GM18861 (cell line): ENCODE measurements at regions not wholly inside any gene's neighbourhood (a gene's known extent, or its start where the extent isn't known, plus 50 kb on each side); places are given as distances from the start of the nearest gene placed in this dataset.
"Not testable (repeated sequence)": the region's sequence is repeated elsewhere in the genome, so short reads cannot be mapped to it uniquely, and the experiment has no call there.

Experiments used
- ATAC-seq: cut with Tn5 transposase; IDR thresholded peaks from one replicate; pipeline ENCODE4 v1.9.1; 2021; ENCODE audit not compliant: unreplicated experiment

GRCh38 chr5:169415948-169416347 is 115.0 kb upstream of the SLIT3 start:
- ATAC-seq: no peak

GRCh38 chr5:169415371-169415770 is 114.4 kb upstream of the SLIT3 start:
- no peak for ATAC-seq

- no peak for ATAC-seq
These were observed 112.5 kb upstream of the SLIT3 start for GRCh38 chr5:169413416-169413815.

- no peak for ATAC-seq
These were observed 111.9 kb upstream of the SLIT3 start for GRCh38 chr5:169412831-169413230.

GRCh38 chr5:169411786-169412430 is 111.0 kb upstream of the SLIT3 start:
- no peak for ATAC-seq

- ATAC-seq: no peak
These were observed 110.3 kb upstream of the SLIT3 start for GRCh38 chr5:169410996-169411783.

- ATAC-seq: no peak
These were observed 107.8 kb upstream of the SLIT3 start for GRCh38 chr5:169408731-169409130.

- no peak for ATAC-seq
These were observed 107.2 kb upstream of the SLIT3 start for GRCh38 chr5:169408171-169408570.

GRCh38 chr5:169404223-169404622 is 103.3 kb upstream of the SLIT3 start:
- ATAC-seq: no peak

- no peak for ATAC-seq
These were observed 97.6 kb upstream of the SLIT3 start for GRCh38 chr5:169398515-169398914.

GRCh38 chr5:169395136-169395535 is 94.2 kb upstream of the SLIT3 start:
- ATAC-seq: no peak

- ATAC-seq: no peak
These were observed 93.4 kb upstream of the SLIT3 start for GRCh38 chr5:169394371-169394770.

- no peak for ATAC-seq
These were observed 93.0 kb upstream of the SLIT3 start for GRCh38 chr5:169393907-169394306.

GRCh38 chr5:169390265-169390664 is 89.3 kb upstream of the SLIT3 start:
- no peak for ATAC-seq

GRCh38 chr5:169389318-169389717 is 88.4 kb upstream of the SLIT3 start:
- no peak for ATAC-seq

GRCh38 chr5:169385636-169386035 is 84.7 kb upstream of the SLIT3 start:
- ATAC-seq: no peak

GRCh38 chr5:169384661-169385060 is 83.7 kb upstream of the SLIT3 start:
- no peak for ATAC-seq

- ATAC-seq: no peak
These were observed 73.8 kb upstream of the SLIT3 start for GRCh38 chr5:169374761-169375160.

GRCh38 chr5:169374111-169374510 is 73.2 kb upstream of the SLIT3 start:
- ATAC-seq: no peak

GRCh38 chr5:169371801-169372200 is 70.9 kb upstream of the SLIT3 start:
- not testable (repeated sequence) for ATAC-seq

GRCh38 chr5:169369130-169369529 is 68.2 kb upstream of the SLIT3 start:
- no peak for ATAC-seq

- no peak for ATAC-seq
These were observed 66.9 kb upstream of the SLIT3 start for GRCh38 chr5:169367861-169368260.

- no peak for ATAC-seq
These were observed 56.4 kb upstream of the SLIT3 start for GRCh38 chr5:169357291-169357690.
